Upper lobe of left lung (tissue), 6 donors: ENCODE measurements at regions not wholly inside any gene's neighbourhood (a gene's known extent, or its start where the extent isn't known, plus 50 kb on each side); places are given as distances from the start of the nearest gene placed in this dataset.

ENCODE experiments used
- ATAC-seq, 2 donors: fragments of 200-7000 bp; cut with Tn5 transposase; one replicate each; pipeline ENCODE4 v1.9.1; 2022; ENCODE audit warnings: mild to moderate bottlenecking in 2 of 2, moderate library complexity in 2 of 2; ENCODE audit not compliant: low FRiP score in 2 of 2
- DNase-seq, 2 donors: peaks; one replicate each; pipeline ENCODE4 v3.0.0-alpha.2; 2019 to 2020
- H3K27ac ChIP-seq, 4 donors: fragments of 200-600 bp; sonication (generic); one replicate each; pipeline ENCODE4 v1.5.1; 2016 to 2019
- H3K27me3 ChIP-seq, 4 donors: fragments of 200-600 bp; sonication (generic); one replicate each; pipeline ENCODE4 v1.5.1; 2017 to 2019
- H3K36me3 ChIP-seq, 4 donors: fragments of 200-600 bp; sonication (generic); one replicate each; pipeline ENCODE4 v1.5.1; 2016 to 2019
- H3K4me1 ChIP-seq, 4 donors: fragments of 200-600 bp; sonication (generic); one replicate each; pipeline ENCODE4 v1.5.1; 2018 to 2019
- H3K4me3 ChIP-seq, 4 donors: fragments of 200-600 bp; sonication (generic); one replicate each; pipeline ENCODE4 v1.5.1; 2017 to 2019; ENCODE audit warnings: mild to moderate bottlenecking in 2 of 4, moderate library complexity in 1 of 4
- H3K9me3 ChIP-seq, 4 donors: fragments of 200-600 bp; sonication (generic); one replicate each; pipeline ENCODE4 v1.5.1; 2018 to 2019
- EP300 ChIP-seq, 4 donors: sonication (generic); formaldehyde crosslinking; IDR thresholded peaks; one replicate each; pipeline ENCODE4 v1.5.1; 2017; ENCODE audit warnings: antibody characterized with exemption in 4 of 4, control low read depth in 2 of 4
- POLR2A ChIP-seq, 4 donors: fragments of 450-650 bp; IDR thresholded peaks; one replicate each; pipeline ENCODE4 v1.5.1; 2016 to 2017; ENCODE audit warnings: antibody characterized with exemption in 4 of 4, mild to moderate bottlenecking in 2 of 4
- POLR2AphosphoS5 ChIP-seq, 2 donors: sonication (generic); formaldehyde crosslinking; IDR thresholded peaks; one replicate each; pipeline ENCODE4 v1.5.1; 2017; ENCODE audit warnings: antibody characterized with exemption in 2 of 2
- WGBS, 2 donors: methylation state at CpG; one replicate each; pipeline ENCODE4 v1.1.5; 2017 to 2018; 5-methylcytosine and 5-hydroxymethylcytosine counted together
- TF ChIP-seq, protein P1 (sequence below), 6 experiments: fragments of 450-650 bp in 4 of 6; fragments of 200-600 bp in 2 of 6; sonication (generic) in 2 of 6; IDR thresholded peaks; one replicate each; pipeline ENCODE4 v1.5.1; 2016 to 2019; ENCODE audit warnings: antibody characterized with exemption in 6 of 6
- donor health status: DM: no; HTN: no; CAD: no; lungs with moderate emphysema.
- donor health status: DM: no; HTN: yes; CAD: no; lungs with severe emphysema.

- 64 to 69% methylated on average over 3 of the region's 3 CpGs for WGBS, 2 donors
- no peak for DNase-seq
- no peak for ATAC-seq
- Histone ChIP-seq H3K4me1 (no peaks in the 10 kb centered on the region), H3K27ac (no peak overlapping the region), H3K36me3 (no peaks in the 10 kb centered on the region), H3K9me3 (peaks cover 0 to 5% (median 0%) of the 10 kb centered on the region in 4 donors), H3K4me3 (no peak overlapping the region), H3K27me3 (no peaks in the 10 kb centered on the region)
- TF ChIP-seq POLR2A (IDR thresholded peaks at IDR 0.05) (no peak), POLR2AphosphoS5 (IDR thresholded peaks at IDR 0.05) (no peak), EP300 (IDR thresholded peaks at IDR 0.05) (no peak)
- TF ChIP-seq, protein P1, sequence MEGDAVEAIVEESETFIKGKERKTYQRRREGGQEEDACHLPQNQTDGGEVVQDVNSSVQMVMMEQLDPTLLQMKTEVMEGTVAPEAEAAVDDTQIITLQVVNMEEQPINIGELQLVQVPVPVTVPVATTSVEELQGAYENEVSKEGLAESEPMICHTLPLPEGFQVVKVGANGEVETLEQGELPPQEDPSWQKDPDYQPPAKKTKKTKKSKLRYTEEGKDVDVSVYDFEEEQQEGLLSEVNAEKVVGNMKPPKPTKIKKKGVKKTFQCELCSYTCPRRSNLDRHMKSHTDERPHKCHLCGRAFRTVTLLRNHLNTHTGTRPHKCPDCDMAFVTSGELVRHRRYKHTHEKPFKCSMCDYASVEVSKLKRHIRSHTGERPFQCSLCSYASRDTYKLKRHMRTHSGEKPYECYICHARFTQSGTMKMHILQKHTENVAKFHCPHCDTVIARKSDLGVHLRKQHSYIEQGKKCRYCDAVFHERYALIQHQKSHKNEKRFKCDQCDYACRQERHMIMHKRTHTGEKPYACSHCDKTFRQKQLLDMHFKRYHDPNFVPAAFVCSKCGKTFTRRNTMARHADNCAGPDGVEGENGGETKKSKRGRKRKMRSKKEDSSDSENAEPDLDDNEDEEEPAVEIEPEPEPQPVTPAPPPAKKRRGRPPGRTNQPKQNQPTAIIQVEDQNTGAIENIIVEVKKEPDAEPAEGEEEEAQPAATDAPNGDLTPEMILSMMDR (IDR thresholded peaks at IDR 0.05) = no peak
These were observed 55.6 kb downstream of the MRPL32 start for GRCh38 chr7:42987648-42988214.

DNA sequence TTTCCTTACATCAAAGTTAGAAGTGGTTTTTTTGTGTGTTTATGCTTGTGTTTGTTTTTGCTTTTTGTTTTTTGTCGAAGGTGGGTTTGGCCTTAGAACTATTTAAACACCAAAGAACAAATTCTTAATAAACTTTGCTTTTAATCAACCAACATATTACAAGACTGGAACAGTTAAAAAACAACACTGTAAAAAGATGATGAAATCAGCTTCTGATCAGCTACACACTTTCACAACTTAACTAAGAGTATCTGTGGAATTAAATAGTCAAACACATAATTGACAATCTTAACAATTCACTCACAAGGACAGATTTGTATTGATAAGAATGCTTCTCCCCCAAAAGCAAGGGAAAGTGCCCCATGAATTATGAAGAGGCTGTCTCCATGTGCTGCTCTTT lies 58.8 kb downstream of the MRPL32 start:
- ATAC-seq = no peak

GRCh38 chr7:42991913-42992591 lies 59.9 kb downstream of the MRPL32 start:
- Histone ChIP-seq H3K4me1 (no peaks in the 10 kb centered on the region), H3K4me3 (no peak overlapping the region), H3K36me3 (no peaks in the 10 kb centered on the region), H3K27me3 (no peaks in the 10 kb centered on the region), H3K9me3 (no peaks in the 10 kb centered on the region), H3K27ac (no peak overlapping the region)
- WGBS, 2 donors = 63 to 70% methylated on average over 11 to 13 of the region's 13 CpGs
- peak in 1 of 2 donors; percentile 36 for DNase-seq
- no peak for ATAC-seq
- TF ChIP-seq POLR2AphosphoS5 (IDR thresholded peaks at IDR 0.05) = no peak
- TF ChIP-seq, protein P1 (IDR thresholded peaks at IDR 0.05) = no peak
- TF ChIP-seq POLR2A (IDR thresholded peaks at IDR 0.05) = no peak

More for the DNA sequence above, 58.8 kb downstream of the MRPL32 start:
- no peak for DNase-seq
- H3K4me1 ChIP-seq = no peaks in the 10 kb centered on the region
- no peak overlapping the region for H3K27ac ChIP-seq
- H3K36me3 ChIP-seq = no peaks in the 10 kb centered on the region
- TF ChIP-seq POLR2AphosphoS5 (IDR thresholded peaks at IDR 0.05) (no peak), POLR2A (IDR thresholded peaks at IDR 0.05) (no peak)
- TF ChIP-seq, protein P1 (IDR thresholded peaks at IDR 0.05) = no peak
- no peak overlapping the region for H3K4me3 ChIP-seq
- H3K27me3 ChIP-seq = no peaks in the 10 kb centered on the region
- H3K9me3 ChIP-seq = no peaks in the 10 kb centered on the region
- 82 to 84% methylated on average over 1 of the region's 1 CpG for WGBS, 2 donors

DNA sequence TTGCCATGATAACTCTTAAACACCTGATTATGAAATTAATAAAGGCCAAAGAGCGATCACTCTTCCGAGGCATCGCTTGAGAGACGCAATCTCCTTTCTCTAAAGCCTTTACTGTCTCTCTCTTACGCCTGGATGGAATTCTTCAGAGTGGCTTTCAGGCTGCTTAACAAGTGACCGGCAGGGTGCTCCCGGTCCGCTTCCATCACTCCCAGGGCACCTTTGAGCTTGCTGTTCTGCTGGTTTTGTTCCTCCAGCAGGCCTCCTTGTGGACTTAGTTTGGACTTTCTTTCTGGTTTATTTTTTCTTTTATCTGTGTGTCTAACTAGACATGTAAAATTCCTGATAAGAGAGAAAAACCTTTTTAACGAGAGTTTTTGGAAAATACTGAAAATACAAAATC lies 60.9 kb downstream of the MRPL32 start:
- H3K27ac ChIP-seq = no peak overlapping the region
- TF ChIP-seq EP300 (IDR thresholded peaks at IDR 0.05) = no peak
- TF ChIP-seq POLR2A (IDR thresholded peaks at IDR 0.05) = no peak

GRCh38 chr7:42994096-42994495 lies 61.9 kb downstream of the MRPL32 start:
- Histone ChIP-seq H3K27ac (no peak overlapping the region), H3K9me3 (no peaks in the 10 kb centered on the region), H3K27me3 (no peaks in the 10 kb centered on the region), H3K36me3 (no peaks in the 10 kb centered on the region), H3K4me3 (no peak overlapping the region), H3K4me1 (no peaks in the 10 kb centered on the region)
- WGBS, 2 donors = 75 to 84% methylated on average over 2 of the region's 2 CpGs
- TF ChIP-seq EP300 (IDR thresholded peaks at IDR 0.05) (no peak), POLR2AphosphoS5 (IDR thresholded peaks at IDR 0.05) (no peak), POLR2A (IDR thresholded peaks at IDR 0.05) (no peak)
- TF ChIP-seq, protein P1 (IDR thresholded peaks at IDR 0.05) = no peak
- DNase-seq (no peak), ATAC-seq (no peak)

More for the DNA sequence above, 60.9 kb downstream of the MRPL32 start:
- WGBS, 2 donors = 80 to 82% methylated on average over 9 of the region's 9 CpGs
- Histone ChIP-seq H3K9me3 (no peaks in the 10 kb centered on the region), H3K27me3 (no peaks in the 10 kb centered on the region), H3K36me3 (no peaks in the 10 kb centered on the region), H3K4me1 (no peaks in the 10 kb centered on the region), H3K4me3 (no peak overlapping the region)
- DNase-seq (no peak), ATAC-seq (no peak)
